ENCODE measurements at regions not wholly inside any gene's neighbourhood (a gene's known extent, or its start where the extent isn't known, plus 50 kb on each side); places are given as distances from the start of the nearest gene placed in this dataset.
A peak's percentile ranks its signal among the peaks of the same experiment; 100 is the strongest.
"Not testable (repeated sequence)": the region's sequence is repeated elsewhere in the genome, so short reads cannot be mapped to it uniquely, and the experiment has no call there.

GRCh38 chr2:87429931-87430275 lies 318.0 kb upstream of the PLGLB2 start:
- DNase-seq: not testable (repeated sequence)

DNA sequence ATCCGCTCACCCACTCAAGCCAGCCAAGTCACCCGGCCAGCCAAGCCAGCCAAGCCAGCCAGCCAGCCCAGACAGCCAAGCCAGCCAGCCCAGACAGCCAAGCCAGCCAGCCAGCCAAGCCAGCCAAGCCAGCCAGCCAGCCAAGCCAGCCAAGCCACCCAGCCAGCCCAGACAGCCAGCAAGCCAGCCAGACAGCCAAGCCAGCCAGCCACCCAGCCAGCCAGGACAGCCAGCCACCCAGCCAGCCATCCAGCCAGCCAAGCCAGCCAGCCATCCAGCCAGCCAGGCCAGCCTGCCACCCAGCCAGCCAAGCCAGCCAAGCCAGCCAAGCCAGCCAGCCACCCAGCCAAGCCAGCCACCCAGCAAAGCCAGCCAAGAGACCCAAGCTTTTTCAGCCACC lies 316.8 kb upstream of the PLGLB2 start:
- DNase-seq: not testable (repeated sequence)

GRCh38 chr2:87432711-87433453 lies 315.0 kb upstream of the PLGLB2 start:
- DNase-seq: not testable (repeated sequence)

GRCh38 chr2:87436007-87436406 lies 311.9 kb upstream of the PLGLB2 start:
- not testable (repeated sequence) for DNase-seq

DNA sequence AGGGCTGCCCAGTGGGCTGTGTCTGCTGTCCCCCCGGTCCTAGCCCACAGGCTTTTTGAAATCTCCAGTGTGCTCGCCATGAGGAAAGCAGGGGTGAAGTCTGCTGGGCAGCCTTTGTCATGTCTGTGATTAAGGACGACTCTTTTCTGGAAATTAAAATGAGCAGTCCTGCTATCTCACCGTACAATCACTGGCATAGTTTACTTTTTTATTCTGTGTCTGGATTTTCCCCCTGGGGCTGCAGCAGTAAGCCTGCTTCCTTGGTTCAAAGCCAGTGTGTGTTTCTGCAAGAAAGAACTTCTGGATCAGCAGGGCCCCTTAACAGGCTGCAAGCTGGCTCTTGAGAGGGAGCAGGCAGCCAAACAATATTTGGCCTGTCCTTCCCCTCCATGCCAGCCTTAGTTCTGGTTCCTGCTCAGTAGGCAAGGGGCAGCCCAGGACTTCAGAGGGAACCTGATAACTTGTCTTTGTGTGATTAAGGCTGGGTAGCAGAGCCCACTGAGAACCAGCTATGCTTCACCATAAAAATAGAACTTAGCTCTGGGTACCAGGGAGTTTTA lies 310.1 kb upstream of the PLGLB2 start:
- DNase-seq: not testable (repeated sequence)

- not testable (repeated sequence) for DNase-seq
These were observed 309.0 kb upstream of the PLGLB2 start for GRCh38 chr2:87438780-87439454.

- not testable (repeated sequence) for DNase-seq
These were observed 308.2 kb upstream of the PLGLB2 start for GRCh38 chr2:87439617-87440204.

GRCh38 chr2:87440650-87441049 lies 307.2 kb upstream of the PLGLB2 start:
- DNase-seq: not testable (repeated sequence)

- not testable (repeated sequence) for DNase-seq
These were observed 306.5 kb upstream of the PLGLB2 start for GRCh38 chr2:87441375-87441774.

- not testable (repeated sequence) for DNase-seq
These were observed 304.8 kb upstream of the PLGLB2 start for GRCh38 chr2:87442983-87443577.

GRCh38 chr2:87444951-87445350 lies 302.9 kb upstream of the PLGLB2 start:
- DNase-seq: not testable (repeated sequence)

- not testable (repeated sequence) for DNase-seq
These were observed 302.1 kb upstream of the PLGLB2 start for GRCh38 chr2:87445613-87446312.

DNA sequence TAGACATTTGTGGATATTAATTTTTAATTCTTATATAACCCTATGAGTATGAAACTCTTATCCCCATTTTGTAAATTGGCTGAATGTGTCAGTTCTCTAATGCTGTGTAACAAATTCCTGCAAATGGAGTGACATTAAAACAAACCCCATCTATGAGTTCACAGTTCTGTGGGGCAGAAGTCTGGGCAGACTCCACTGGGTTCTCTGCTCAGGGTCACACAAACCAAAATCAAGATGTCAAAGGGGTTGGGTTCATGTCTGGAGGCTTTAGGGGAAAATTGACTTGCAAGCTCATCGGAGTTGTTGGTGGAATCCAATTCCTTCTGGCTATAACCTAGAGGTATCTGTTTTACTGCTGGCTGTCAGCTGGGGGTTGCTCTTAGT lies 301.6 kb upstream of the PLGLB2 start:
- DNase-seq: not testable (repeated sequence)

DNA sequence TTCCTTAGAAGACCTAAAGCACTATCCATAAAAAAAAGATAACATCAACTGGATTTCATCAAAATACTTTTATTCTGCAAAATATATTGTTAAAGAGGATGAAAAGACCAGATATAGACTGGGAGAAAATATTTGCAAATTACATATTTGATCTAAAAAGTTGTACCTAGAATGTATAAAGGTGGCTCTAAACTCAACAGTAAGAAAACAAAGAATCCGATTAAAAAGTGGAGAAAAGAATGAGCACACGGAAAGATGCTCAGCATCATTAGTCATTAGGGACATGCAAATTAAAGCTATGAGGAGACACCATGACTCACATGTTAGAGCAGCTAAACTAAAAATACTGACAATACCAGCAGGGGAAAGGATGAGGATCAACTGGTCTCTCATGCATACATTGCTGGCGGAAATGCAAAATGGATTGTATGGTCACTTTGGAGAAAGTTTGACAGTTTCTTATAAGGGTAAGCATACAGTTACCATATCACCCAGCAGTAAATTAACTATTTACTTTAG lies 298.4 kb upstream of the PLGLB2 start:
- DNase-seq: not testable (repeated sequence)

- not testable (repeated sequence) for DNase-seq
These were observed 295.7 kb upstream of the PLGLB2 start for GRCh38 chr2:87452193-87452592.

DNA sequence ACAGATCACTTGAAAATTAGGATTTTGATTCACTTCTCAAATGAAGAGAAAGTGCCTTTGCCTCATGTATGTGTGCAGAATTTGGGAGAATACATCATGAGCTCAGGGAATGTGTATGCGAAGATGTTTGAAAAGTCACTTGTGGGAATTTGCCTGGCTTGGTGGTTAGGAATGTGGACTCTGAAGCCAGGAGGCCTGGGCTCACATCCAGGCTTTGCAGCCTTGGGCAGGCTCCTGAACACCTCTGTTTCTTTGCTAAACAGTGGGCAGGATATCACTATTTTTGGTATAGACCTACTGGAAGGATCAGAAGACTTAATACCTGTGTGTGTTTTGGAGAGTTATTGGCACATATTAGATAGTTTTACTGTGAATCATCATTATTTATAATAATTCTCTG lies 295.0 kb upstream of the PLGLB2 start:
- DNase-seq: peak; percentile 52 to 71 (median 65)

DNA sequence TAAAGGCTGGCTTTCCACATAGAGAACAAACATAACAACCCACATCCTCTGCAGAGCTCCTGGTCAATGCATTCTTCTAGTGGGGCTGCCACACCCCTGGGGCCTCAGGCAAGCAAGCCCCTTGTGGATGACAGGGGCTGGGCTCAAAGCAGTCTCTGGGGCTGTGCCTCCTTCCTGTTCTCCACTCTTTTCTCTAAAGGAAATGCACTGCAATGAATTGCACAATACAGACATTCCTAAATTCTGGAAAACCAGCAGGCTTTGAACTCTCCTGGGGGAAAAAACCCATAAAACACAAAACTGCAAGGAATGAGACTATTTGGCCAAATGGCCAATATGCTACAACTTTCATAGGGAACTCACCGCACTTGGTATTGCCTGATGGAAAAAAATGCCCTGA lies 293.9 kb upstream of the PLGLB2 start:
- peak; percentile 28 to 74 (median 70) for DNase-seq

DNA sequence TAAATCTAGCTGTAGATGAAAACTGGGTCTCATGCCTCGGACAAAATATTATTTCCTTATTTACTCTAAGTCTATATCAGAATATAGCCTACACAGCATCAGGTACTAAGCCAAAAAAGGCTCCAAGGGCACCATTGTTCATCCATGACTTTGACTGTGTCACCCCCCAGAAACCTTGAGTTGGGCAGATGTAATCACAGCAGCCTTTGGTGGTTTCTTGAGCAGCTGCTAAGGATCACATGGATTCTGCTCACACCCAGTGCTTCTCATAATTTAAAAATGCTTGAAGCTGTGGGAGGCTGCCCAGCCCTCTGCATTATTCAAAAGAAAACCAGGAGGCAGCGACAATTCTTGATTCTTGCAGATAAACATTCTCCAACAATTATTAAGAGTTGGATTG lies 293.5 kb upstream of the PLGLB2 start:
- DNase-seq: peak in 2 of 3 donors; percentile 31 to 53

DNA sequence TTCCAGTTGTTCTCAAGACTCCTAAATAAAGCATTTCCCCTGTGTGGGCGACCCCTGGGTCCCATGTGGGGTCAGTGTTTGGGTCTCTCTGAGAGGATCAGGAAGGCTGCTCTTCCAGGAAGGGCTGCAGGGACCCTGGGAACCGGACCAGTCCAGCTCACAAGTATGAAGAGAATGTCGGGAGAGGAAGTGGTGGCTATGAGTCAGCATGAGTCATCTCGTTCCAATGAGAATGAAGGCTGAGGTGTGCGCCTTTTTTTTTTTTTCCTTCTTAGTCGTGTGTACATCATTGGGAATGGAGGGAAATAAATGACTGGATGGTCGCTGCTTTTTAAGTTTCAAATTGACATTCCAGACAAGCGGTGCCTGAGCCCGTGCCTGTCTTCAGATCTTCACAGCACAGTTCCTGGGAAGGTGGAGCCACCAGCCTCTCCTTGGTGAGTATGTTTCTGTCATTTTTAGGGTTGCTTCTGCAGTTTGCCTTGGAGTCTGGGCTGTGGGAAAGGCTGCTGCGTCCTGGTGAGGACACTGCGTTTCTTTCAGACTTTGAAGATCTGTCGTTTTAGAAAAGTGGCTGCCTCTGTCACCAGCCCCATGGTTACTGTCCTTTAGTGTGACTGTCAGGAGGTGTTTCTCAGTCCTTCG lies 292.6 kb upstream of the PLGLB2 start:
- not testable (repeated sequence) for DNase-seq

- not testable (repeated sequence) for DNase-seq
These were observed 292.0 kb upstream of the PLGLB2 start for GRCh38 chr2:87455854-87456249.
